Gastroesophageal sphincter (tissue), 3 donors: ENCODE measurements at regions not wholly inside any gene's neighbourhood (a gene's known extent, or its start where the extent isn't known, plus 50 kb on each side); places are given as distances from the start of the nearest gene placed in this dataset.

Experiments used
- CTCF ChIP-seq, 4 experiments: fragments of 200-600 bp in 2 of 4; fragments of 450-650 bp in 2 of 4; sonication (generic) in 1 of 4; IDR thresholded peaks; one replicate each; pipeline ENCODE4 v1.5.1; 2017 to 2019; ENCODE audit warnings: antibody characterized with exemption in 4 of 4, mild to moderate bottlenecking in 2 of 4, moderate library complexity in 2 of 4
- EP300 ChIP-seq: sonication (generic); formaldehyde crosslinking; IDR thresholded peaks from one replicate; pipeline ENCODE4 v1.6.1; 2017; ENCODE audit warnings: antibody characterized with exemption, mild to moderate bottlenecking
- POLR2A ChIP-seq, 2 donors: fragments of 450-650 bp; IDR thresholded peaks; one replicate each; pipeline ENCODE4 v1.6.1; 2017; ENCODE audit warnings: antibody characterized with exemption in 2 of 2, mild to moderate bottlenecking in 2 of 2, moderate library complexity in 1 of 2

GRCh38 chr2:123816203-123816602 lies 208.9 kb upstream of the CNTNAP5 start:
- no peak for TF ChIP-seq EP300
- no peak for TF ChIP-seq CTCF (IDR thresholded peaks at IDR 0.05)
- TF ChIP-seq POLR2A (IDR thresholded peaks at IDR 0.05) = no peak
